Activated naive CD4-positive, alpha-beta T cell treated with anti-CD3 and anti-CD28 coated beads, Interleukin-2, amount 50 U/mL, for 16 hours (primary cell): ENCODE measurements at regions not wholly inside any gene's neighbourhood (a gene's known extent, or its start where the extent isn't known, plus 50 kb on each side); places are given as distances from the start of the nearest gene placed in this dataset.

ENCODE experiments used
- DNase-seq: peaks from one replicate; pipeline ENCODE4 v3.0.0-alpha.2; 2020

- DNase-seq: no peak
These were observed 51.7 kb upstream of the RCN1 start for GRCh38 chr11:32039149-32039548.

- no peak for DNase-seq
These were observed 56.2 kb upstream of the RCN1 start for GRCh38 chr11:32034680-32035079.

GRCh38 chr11:32034149-32034548 is 56.7 kb upstream of the RCN1 start:
- no peak for DNase-seq

- DNase-seq: no peak
These were observed 57.4 kb upstream of the RCN1 start for GRCh38 chr11:32033491-32033890.

- DNase-seq: no peak
These were observed 57.8 kb upstream of the RCN1 start for GRCh38 chr11:32033067-32033466.

- DNase-seq: no peak
These were observed 58.4 kb upstream of the RCN1 start for GRCh38 chr11:32032478-32032877.

- DNase-seq: no peak
These were observed 58.8 kb upstream of the RCN1 start for GRCh38 chr11:32032052-32032451.

- DNase-seq: no peak
These were observed 59.9 kb upstream of the RCN1 start for GRCh38 chr11:32030875-32031503.

GRCh38 chr11:32029721-32030120 is 61.2 kb upstream of the RCN1 start:
- no peak for DNase-seq

- DNase-seq: no peak
These were observed 62.7 kb upstream of the RCN1 start for GRCh38 chr11:32028201-32028600.

- no peak for DNase-seq
These were observed 64.1 kb upstream of the RCN1 start for GRCh38 chr11:32026766-32027165.

- no peak for DNase-seq
These were observed 65.9 kb upstream of the RCN1 start for GRCh38 chr11:32024948-32025347.

GRCh38 chr11:32023370-32024305 is 67.2 kb upstream of the RCN1 start:
- no peak for DNase-seq

GRCh38 chr11:32018672-32019071 is 72.2 kb upstream of the RCN1 start:
- DNase-seq: no peak

GRCh38 chr11:32016111-32016510 is 74.8 kb upstream of the RCN1 start:
- no peak for DNase-seq

- no peak for DNase-seq
These were observed 75.4 kb upstream of the RCN1 start for GRCh38 chr11:32015427-32015826.

- no peak for DNase-seq
These were observed 77.3 kb upstream of the RCN1 start for GRCh38 chr11:32013603-32014002.

GRCh38 chr11:32012049-32012448 is 78.8 kb upstream of the RCN1 start:
- DNase-seq: no peak

- no peak for DNase-seq
These were observed 81.9 kb upstream of the RCN1 start for GRCh38 chr11:32008880-32009551.

- DNase-seq: no peak
These were observed 84.0 kb upstream of the RCN1 start for GRCh38 chr11:32006799-32007388.

- DNase-seq: no peak
These were observed 85.0 kb upstream of the RCN1 start for GRCh38 chr11:32005786-32006416.

- DNase-seq: no peak
These were observed 87.5 kb upstream of the RCN1 start for GRCh38 chr11:32003335-32003734.

- no peak for DNase-seq
These were observed 88.6 kb upstream of the RCN1 start for GRCh38 chr11:32002311-32002710.
